Activated CD4-positive, CD25-positive, alpha-beta regulatory T cell treated with anti-CD3 and anti-CD28 coated beads, Interleukin-2, amount 50 U/mL, for 24 hours (primary cell): ENCODE measurements at regions not wholly inside any gene's neighbourhood (a gene's known extent, or its start where the extent isn't known, plus 50 kb on each side); places are given as distances from the start of the nearest gene placed in this dataset.
"Not testable (repeated sequence)": the region's sequence is repeated elsewhere in the genome, so short reads cannot be mapped to it uniquely, and the experiment has no call there.

Experiments
- ATAC-seq, 2 donors: fragments of 150-1000 bp; cut with Tn5 transposase; one replicate each; pipeline ENCODE4 v1.10.0; 2021; ENCODE audit warnings: mild to moderate bottlenecking in 1 of 2, moderate library complexity in 1 of 2

- ATAC-seq: no peak
Observed at GRCh38 chr5:103915081-103915480, 352.5 kb upstream of the NUDT12 start.

DNA sequence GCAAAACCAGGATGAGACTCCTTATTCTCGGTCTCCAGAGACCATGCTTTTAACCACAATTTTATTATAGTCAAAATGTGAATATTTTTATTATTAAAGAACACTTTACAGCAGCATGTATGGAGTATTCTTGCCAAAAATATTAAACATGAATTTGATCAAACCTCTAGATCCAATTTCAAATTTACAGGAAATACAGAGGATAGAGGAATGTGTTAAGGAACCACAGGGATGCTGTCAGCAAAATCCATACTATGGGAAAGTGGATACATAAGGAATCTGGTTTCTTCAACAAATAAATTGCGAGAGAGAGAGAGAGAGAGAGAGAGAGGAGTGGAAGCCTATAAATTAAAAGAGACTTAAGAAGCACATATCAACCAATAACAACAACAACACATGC is 348.2 kb upstream of the NUDT12 start:
- ATAC-seq: no peak

DNA sequence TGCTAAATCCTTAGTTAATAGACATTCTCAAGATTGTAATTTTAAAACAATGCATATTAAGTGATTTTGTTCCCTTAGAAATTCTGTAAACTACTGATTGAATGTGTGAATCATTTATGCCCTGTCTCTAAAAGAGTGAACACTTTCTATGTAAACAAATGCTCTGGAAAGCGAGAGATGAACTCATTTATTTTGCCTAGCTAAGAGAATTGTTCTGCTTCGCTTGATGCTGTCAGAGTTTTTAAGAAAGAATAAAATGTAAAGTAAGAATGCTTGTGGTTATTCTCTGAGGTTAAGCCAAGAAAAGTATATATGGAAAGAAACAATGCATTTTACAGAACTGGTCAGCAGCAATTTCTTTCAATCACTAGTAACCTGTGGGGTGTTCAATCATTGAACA is 347.4 kb upstream of the NUDT12 start:
- no peak for ATAC-seq

GRCh38 chr5:103909391-103909790 is 346.8 kb upstream of the NUDT12 start:
- no peak for ATAC-seq

- ATAC-seq: no peak
Observed at GRCh38 chr5:103908336-103909080, 345.9 kb upstream of the NUDT12 start.

- no peak for ATAC-seq
Observed at GRCh38 chr5:103907001-103907400, 344.4 kb upstream of the NUDT12 start.

- no peak for ATAC-seq
Observed at GRCh38 chr5:103904651-103905050, 342.1 kb upstream of the NUDT12 start.

DNA sequence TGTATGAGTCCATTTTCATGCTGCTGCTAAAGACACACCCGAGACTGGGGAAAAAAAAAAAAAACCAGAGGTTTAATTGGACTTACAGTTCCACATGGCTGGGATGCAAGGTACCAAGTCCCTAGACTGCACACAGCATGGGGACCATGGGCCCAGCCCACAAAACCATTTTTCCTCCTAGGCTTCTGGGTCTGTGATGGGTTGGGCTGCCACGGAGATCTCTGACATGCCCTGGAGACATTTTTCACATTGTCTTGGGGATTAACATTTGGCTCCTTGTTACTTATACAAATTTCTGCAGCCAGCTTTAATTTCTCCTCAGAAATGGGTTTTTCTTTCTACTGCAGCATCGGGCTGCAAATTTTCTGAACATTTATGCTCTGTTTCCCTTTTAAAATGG is 340.3 kb upstream of the NUDT12 start:
- no peak for ATAC-seq

DNA sequence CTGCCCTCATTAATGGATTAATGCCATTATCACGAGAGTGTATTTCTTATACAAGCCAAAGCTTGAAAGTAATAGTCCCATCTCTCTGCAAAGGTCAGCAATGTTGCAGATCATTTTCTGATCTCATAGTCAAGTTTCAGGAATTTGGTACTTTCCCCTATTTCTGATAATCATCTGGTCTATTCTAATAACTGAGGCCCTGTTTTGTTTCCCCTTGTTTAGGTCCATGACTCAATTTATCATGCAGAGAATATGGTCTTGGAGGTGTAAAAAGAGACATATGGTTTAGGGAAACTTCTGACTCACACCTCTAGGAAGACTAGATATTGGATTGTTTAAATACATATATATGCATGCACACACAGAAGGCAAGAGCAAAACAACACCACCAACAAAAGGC is 339.3 kb upstream of the NUDT12 start:
- ATAC-seq: no peak

- no peak for ATAC-seq
Observed at GRCh38 chr5:103896593-103896992, 334.0 kb upstream of the NUDT12 start.

DNA sequence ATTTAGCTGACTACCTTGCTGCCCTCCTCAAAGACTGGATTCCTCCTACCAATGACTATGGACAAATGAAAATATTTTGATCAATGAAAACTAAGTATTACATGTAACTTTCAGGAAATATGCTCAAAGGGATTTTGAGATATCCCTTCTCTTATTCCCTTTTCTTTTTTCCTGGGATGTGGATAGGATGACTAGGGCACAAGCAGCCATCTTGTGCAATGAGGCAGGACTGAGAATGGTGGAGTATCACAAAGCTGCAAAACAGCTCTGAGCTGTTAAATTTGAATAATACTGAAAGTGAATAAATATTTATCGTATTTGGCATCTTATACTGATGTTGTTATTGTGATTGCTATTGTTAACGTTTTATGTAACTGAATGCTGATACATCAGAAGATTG is 333.1 kb upstream of the NUDT12 start:
- no peak for ATAC-seq

- no peak for ATAC-seq
Observed at GRCh38 chr5:103894882-103895281, 332.3 kb upstream of the NUDT12 start.

- ATAC-seq: no peak
Observed at GRCh38 chr5:103891151-103891550, 328.6 kb upstream of the NUDT12 start.

DNA sequence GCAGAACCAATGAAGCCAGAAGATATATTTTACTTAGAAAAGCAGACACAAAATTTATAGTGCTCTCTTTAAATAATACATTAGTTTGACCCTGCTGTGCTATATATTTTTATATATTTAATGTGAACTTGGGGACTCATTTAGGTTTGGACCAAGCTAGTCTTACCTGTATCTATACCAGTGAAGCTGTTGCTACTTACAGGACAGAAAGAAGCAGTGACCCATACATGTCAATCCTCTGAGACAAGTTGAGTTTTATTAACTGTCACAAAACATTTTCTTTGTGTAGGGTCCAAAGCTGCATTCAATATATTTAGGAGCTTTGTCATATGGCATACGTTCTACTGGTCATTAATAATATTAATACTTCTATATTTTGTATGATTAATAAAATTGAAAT is 327.7 kb upstream of the NUDT12 start:
- no peak for ATAC-seq

GRCh38 chr5:103889500-103890209 is 327.1 kb upstream of the NUDT12 start:
- ATAC-seq: no peak

- no peak for ATAC-seq
Observed at GRCh38 chr5:103886826-103887225, 324.2 kb upstream of the NUDT12 start.

DNA sequence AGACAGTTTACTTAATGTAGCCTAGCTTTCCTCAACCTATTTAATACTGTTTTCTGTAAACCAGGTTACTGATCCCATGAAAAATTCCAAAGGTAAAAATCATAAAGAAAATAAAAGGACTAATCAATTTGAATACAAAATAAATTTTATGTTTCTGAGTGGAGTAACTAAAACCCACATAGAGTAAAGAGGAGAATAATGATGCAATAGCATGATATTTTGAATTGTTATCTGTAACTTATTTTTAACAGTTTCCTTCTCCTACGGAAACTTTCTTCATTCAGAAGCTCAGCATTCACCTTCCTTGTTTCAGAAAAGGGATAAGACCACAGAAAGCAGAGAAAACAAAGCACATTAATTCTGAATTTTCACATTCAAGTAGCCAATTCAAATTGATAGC is 320.6 kb upstream of the NUDT12 start:
- no peak for ATAC-seq

GRCh38 chr5:103881560-103881959 is 319.0 kb upstream of the NUDT12 start:
- ATAC-seq: no peak

DNA sequence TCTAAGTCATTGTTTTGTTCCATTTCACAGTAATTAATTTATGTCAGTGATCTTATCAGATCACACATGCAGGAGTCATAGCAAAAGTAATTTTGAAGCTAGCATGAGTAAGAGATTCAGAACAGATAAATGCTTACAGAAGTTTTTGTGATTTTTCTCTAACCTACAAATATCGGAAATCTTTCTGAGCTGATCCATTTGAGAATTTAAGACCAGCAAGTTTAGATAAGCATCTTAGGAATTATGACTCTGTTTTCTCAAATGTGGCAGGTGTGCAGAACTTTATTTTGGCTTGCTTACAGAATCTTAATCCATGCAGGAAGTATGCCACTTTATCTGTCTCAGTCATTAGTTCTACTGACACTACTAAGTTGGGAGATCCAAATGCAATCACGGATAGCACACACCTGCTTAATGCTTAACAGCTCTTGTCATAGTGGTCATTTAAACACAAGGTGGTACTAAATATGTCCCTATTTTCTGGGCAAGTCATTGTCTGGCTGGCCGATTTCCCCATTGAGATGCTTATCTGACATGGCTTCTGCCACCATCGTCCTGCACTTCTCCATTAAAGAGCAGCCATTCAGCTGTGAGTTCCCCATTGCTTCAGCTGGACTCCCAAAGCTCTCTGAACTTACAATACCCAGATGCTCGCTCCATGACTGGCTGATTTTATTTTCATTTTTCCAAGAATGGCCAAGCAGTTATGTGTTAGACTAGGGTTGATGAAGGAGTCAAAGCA is 305.4 kb upstream of the NUDT12 start:
- no peak for ATAC-seq

GRCh38 chr5:103866169-103866568 is 303.6 kb upstream of the NUDT12 start:
- no peak for ATAC-seq

DNA sequence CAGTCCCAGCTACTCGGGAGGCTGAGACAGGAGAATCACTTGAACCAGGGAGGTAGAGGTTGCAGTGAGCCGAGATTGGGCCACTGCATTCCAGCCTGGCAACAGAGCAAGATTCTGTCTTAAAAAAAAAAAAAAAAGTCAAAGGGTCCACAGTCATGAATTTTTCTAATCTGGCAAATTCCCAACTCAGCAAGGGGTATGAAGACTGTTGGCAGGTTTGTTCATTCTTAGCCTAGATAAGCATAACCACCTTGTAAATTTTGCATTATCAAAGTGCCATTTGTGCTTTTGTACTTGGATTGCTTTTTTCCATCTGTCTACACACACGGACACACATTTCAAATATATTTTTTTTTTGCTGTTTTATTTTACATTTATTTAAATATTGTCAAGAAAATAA is 299.8 kb upstream of the NUDT12 start:
- ATAC-seq: no peak

GRCh38 chr5:103860327-103860726 is 297.7 kb upstream of the NUDT12 start:
- no peak for ATAC-seq

DNA sequence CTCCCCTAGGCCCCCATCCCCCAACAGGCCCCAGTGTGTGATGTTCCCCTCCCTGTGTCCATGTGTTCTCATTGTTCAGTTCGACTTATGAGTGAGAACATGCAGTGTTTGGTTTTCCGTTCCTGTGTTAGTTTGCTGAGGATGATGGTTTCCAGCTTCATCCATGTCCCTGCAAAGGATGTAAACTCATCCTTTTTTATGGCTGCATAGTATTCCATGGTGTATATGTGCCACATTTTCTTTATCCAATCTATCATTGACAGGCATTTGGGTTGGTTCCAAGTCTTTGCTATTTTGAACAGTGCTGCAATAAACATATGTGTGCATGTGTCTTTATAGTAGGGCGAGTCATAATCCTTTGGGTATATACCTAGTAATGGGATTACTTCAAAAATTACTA is 295.8 kb upstream of the NUDT12 start:
- not testable (repeated sequence) for ATAC-seq

DNA sequence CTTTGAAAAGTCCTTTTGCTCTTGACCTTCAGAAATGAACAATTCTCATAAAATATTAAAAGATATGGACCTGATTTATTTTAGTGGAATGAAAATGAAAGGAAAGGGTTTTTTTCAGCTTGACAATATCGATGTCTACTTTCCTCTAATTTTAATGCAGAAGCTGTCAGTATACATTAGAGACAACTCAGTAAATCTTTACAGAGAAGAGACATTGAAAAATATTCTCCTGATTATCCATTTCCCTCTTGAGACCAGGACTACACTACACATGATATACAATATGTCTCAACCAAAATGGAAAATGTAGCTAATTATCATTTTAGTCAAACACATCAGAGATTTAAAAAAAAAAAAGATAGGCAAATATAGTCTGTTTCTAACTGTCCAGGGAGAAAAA is 288.5 kb upstream of the NUDT12 start:
- no peak for ATAC-seq
